Endothelial cell of umbilical vein (primary cell): ENCODE measurements at regions not wholly inside any gene's neighbourhood (a gene's known extent, or its start where the extent isn't known, plus 50 kb on each side); places are given as distances from the start of the nearest gene placed in this dataset.

Source experiments
- BruUV-seq: library from RNA; stranded (reverse); fragments of 400-500 nt; replicated peaks from 2 replicates; lab custom pipeline; 2021; lab: Mats Ljungman, UMichigan
- CTCF ChIA-PET: fragments of 300-600, 350-600 bp; sonication (Branson Sonifier 250); formaldehyde crosslinking; loops from one replicate; lab custom pipeline; 2021; ENCODE audit warnings: antibody characterized with exemption, inconsistent platforms; lab: Charles Lee
- POLR2A ChIA-PET: fragments of 300-600, 350-600 bp; sonication (Branson Sonifier 250); formaldehyde crosslinking; loops from one replicate; lab custom pipeline; 2021; ENCODE audit warnings: antibody characterized with exemption, inconsistent platforms; lab: Charles Lee
- DNase-seq: peaks from one replicate; pipeline ENCODE4 v3.0.0-alpha.2; 2011; ENCODE audit warnings: low read depth, low spot score
- FAIRE-seq: peaks from 2 replicates; lab custom pipeline; 2011; peaks lifted over from hg19 to GRCh38; lab: Jason Lieb, UNC
- H2AFZ ChIP-seq: 2 replicates; pipeline ENCODE4 v1.6.0; 2012; ENCODE audit warnings: low read depth, low read length, control low read depth, inconsistent platforms
- H3K27ac ChIP-seq: 2 replicates; pipeline ENCODE4 v1.5.1; 2011; ENCODE audit warnings: low read depth, mild to moderate bottlenecking, control low read depth, low read length, moderate library complexity; ENCODE audit not compliant: insufficient read depth
- H3K27me3 ChIP-seq, 2 experiments: 2 replicates each; pipeline versions ENCODE4 v1.6.0 to v1.6.1; 2011; ENCODE audit warnings: low read length in 2 of 2, mixed read lengths in 1 of 2; ENCODE audit not compliant: control insufficient read depth in 2 of 2, insufficient read depth in 2 of 2
- H3K36me3 ChIP-seq, 2 experiments: 2 replicates in 1 of 2; 3 replicates in 1 of 2; pipeline ENCODE4 v1.5.1; 2011; ENCODE audit warnings: low read length in 2 of 2, mild to moderate bottlenecking in 1 of 2, moderate library complexity in 1 of 2; ENCODE audit not compliant: control insufficient read depth in 2 of 2, insufficient read depth in 2 of 2; ENCODE audit errors: extremely low read depth in 1 of 2
- H3K4me1 ChIP-seq: 3 replicates; pipeline ENCODE4 v1.5.1; 2011; ENCODE audit warnings: mild to moderate bottlenecking, low read length; ENCODE audit not compliant: control insufficient read depth, insufficient read depth; ENCODE audit errors: extremely low read depth
- H3K4me2 ChIP-seq: 2 replicates; pipeline ENCODE4 v1.6.1; 2011; ENCODE audit warnings: low read length, control low read depth, mixed read lengths; ENCODE audit not compliant: insufficient read depth
- H3K4me3 ChIP-seq, 3 experiments: fragments of 200-600 bp in 1 of 3; sonication (generic), shearing (Covaris generic) in 1 of 3; replicated peaks in 1 of 3; 2 replicates each; pipeline ENCODE4 v1.5.1; 2011 to 2016; ENCODE audit warnings: control low read depth in 3 of 3, low read length in 3 of 3, mild to moderate bottlenecking in 2 of 3, inconsistent platforms in 1 of 3, low read depth in 1 of 3, moderate library complexity in 1 of 3; ENCODE audit not compliant: insufficient read depth in 1 of 3
- H3K79me2 ChIP-seq: 2 replicates; pipeline ENCODE4 v1.6.0; 2012; ENCODE audit warnings: low read length, inconsistent platforms; ENCODE audit not compliant: control insufficient read depth, insufficient read depth
- H3K9ac ChIP-seq: replicated peaks from 2 replicates; pipeline ENCODE3; 2011; ENCODE audit warnings: low read length, control low read depth; ENCODE audit not compliant: insufficient read depth; ENCODE audit errors: extremely low read depth
- H3K9me1 ChIP-seq: replicated peaks from 3 replicates; pipeline ENCODE4 v1.6.0; 2011; ENCODE audit warnings: mild to moderate bottlenecking, low read length; ENCODE audit not compliant: control insufficient read depth, insufficient read depth; ENCODE audit errors: extremely low read depth
- H3K9me3 ChIP-seq: replicated peaks from 2 replicates; pipeline ENCODE4 v1.5.1; 2012; ENCODE audit warnings: low read length, inconsistent platforms; ENCODE audit not compliant: control insufficient read depth, insufficient read depth
- H4K20me1 ChIP-seq: replicated peaks from 2 replicates; pipeline ENCODE3; 2011; ENCODE audit warnings: mild to moderate bottlenecking, low read length; ENCODE audit not compliant: control insufficient read depth, insufficient read depth; ENCODE audit errors: extremely low read depth
- CTCF ChIP-seq, 2 donors: IDR thresholded peaks; 1 replicate in 1 of 2; 2 replicates in 1 of 2; pipeline ENCODE4 v1.5.1; 2011; ENCODE audit warnings: low read length in 2 of 2, mild to moderate bottlenecking in 2 of 2, moderate library complexity in 2 of 2, control low read depth in 1 of 2, inconsistent platforms in 1 of 2, low read depth in 1 of 2; ENCODE audit not compliant: insufficient read depth in 1 of 2; ENCODE audit errors: extremely low read depth in 1 of 2
- EZH2 ChIP-seq: IDR thresholded peaks from 2 replicates; pipeline ENCODE4 v1.6.1; 2012; ENCODE audit warnings: borderline replicate concordance, low read depth, mild to moderate bottlenecking, moderate library complexity, low read length, inconsistent platforms; ENCODE audit not compliant: severe bottlenecking
- FOS ChIP-seq: IDR thresholded peaks from 2 replicates; pipeline ENCODE4 v1.6.1; 2011; ENCODE audit warnings: mild to moderate bottlenecking, low read length, moderate library complexity, borderline replicate concordance; ENCODE audit not compliant: insufficient read depth
- GATA2 ChIP-seq: IDR thresholded peaks from 2 replicates; pipeline ENCODE4 v1.7.0; 2011; ENCODE audit warnings: low read depth, mild to moderate bottlenecking, moderate library complexity, mixed read lengths, low read length; ENCODE audit not compliant: insufficient read length, insufficient read depth
- JUN ChIP-seq: IDR thresholded peaks from 2 replicates; pipeline ENCODE4 v1.6.1; 2011; ENCODE audit warnings: borderline replicate concordance, low read depth; ENCODE audit not compliant: insufficient read length, insufficient read depth
- MAX ChIP-seq: IDR thresholded peaks from 2 replicates; pipeline ENCODE4 v1.6.1; 2011; ENCODE audit not compliant: insufficient read depth, insufficient read length
- MYC ChIP-seq: IDR thresholded peaks from one replicate; pipeline ENCODE4 v1.6.1; 2011; ENCODE audit warnings: mild to moderate bottlenecking, low read depth, low read length
- POLR2A ChIP-seq: IDR thresholded peaks from 2 replicates; pipeline ENCODE4 v1.6.1; 2012; ENCODE audit warnings: low read depth, mild to moderate bottlenecking, control low read depth, low read length
- POLR2AphosphoS5 ChIP-seq: IDR thresholded peaks from 2 replicates; pipeline ENCODE4 v1.6.1; 2012; ENCODE audit warnings: low read depth, mild to moderate bottlenecking, control low read depth, low read length, moderate library complexity; ENCODE audit not compliant: insufficient read depth
- dilution Hi-C: fragments of 300-500 bp; cut with MboI; formaldehyde crosslinking; loops from one replicate; pipeline ENCODE4 v1.15.0; 2019; ENCODE audit warnings: low sequenced_read_pairs; ENCODE audit not compliant: extremely low pct_ligation_motif_present
- intact Hi-C: fragments of 100-400 bp; cut with micrococcal nuclease; formaldehyde crosslinking; loops from one replicate; pipeline ENCODE4 v1.10.0; 2022

GRCh38 chr13:72303941-72304746, 423.3 kb downstream of the MZT1 start:
- intact Hi-C loops, result no loop called here
- Histone ChIP-seq H4K20me1 (no peaks in the 10 kb centered on the region), H3K9me3 (no peaks in the 10 kb centered on the region), H3K9ac (no peak overlapping the region), H3K27ac (no peak overlapping the region), H3K79me2 (no peaks in the 10 kb centered on the region), H3K4me3 (no peak overlapping the region), H3K9me1 (no peaks in the 10 kb centered on the region), H2AFZ (no peak overlapping the region), H3K4me2 (no peak overlapping the region), H3K4me1 (no peaks in the 10 kb centered on the region), H3K36me3 (no peaks in the 10 kb centered on the region), H3K27me3 (no peaks in the 10 kb centered on the region)
- no TSS peak for BruUV-seq
- ChIA-PET CTCF (no interaction called here), POLR2A (no interaction called here)
- dilution Hi-C loops, result no loop called here
- FAIRE-seq, result no peak
- no peak for TF ChIP-seq MYC
- no peak for TF ChIP-seq MAX
- peak; percentile 30 for DNase-seq

GRCh38 chr13:72296246-72296645, 429.2 kb upstream of the DACH1 start:
- ChIA-PET POLR2A (no interaction called here), CTCF (no interaction called here)
- Histone ChIP-seq H3K9me3 (no peaks in the 10 kb centered on the region), H3K4me1 (peaks cover 7% of the 10 kb centered on the region), H3K79me2 (no peaks in the 10 kb centered on the region), H3K4me3 (no peak overlapping the region), H3K36me3 (no peaks in the 10 kb centered on the region), H3K9ac (no peak overlapping the region), H2AFZ (no peak overlapping the region), H4K20me1 (no peaks in the 10 kb centered on the region), H3K4me2 (no peak overlapping the region), H3K27ac (no peak overlapping the region), H3K27me3 (no peaks in the 10 kb centered on the region), H3K9me1 (no peaks in the 10 kb centered on the region)
- no TSS peak for BruUV-seq
- no peak for FAIRE-seq
- intact Hi-C loops, result no loop called here
- dilution Hi-C loops, result no loop called here
- TF ChIP-seq FOS (no peak), POLR2AphosphoS5 (no peak), CTCF (IDR thresholded peaks at IDR 0.05; ENCODE audit: extremely low read depth in 1 of 2, insufficient read depth in 1 of 2, low read depth in 1 of 2, low read length in 2 of 2) (no peak), POLR2A (no peak), MYC (no peak), JUN (no peak), EZH2 (no peak), MAX (no peak), GATA2 (no peak)
- DNase-seq, result peak; percentile 34
